ENCODE measurements at regions not wholly inside any gene's neighbourhood (a gene's known extent, or its start where the extent isn't known, plus 50 kb on each side); places are given as distances from the start of the nearest gene placed in this dataset.
"Not testable (repeated sequence)": the region's sequence is repeated elsewhere in the genome, so short reads cannot be mapped to it uniquely, and the experiment has no call there.

- H3K9ac ChIP-seq (ENCODE audit: low read length); H3K4me1 ChIP-seq (ENCODE audit: control insufficient read depth, insufficient read depth, low read length); H3K36me3 ChIP-seq (ENCODE audit: control insufficient read depth, insufficient read depth, low read length); H3K4me3 ChIP-seq (ENCODE audit: low read length); H3K27ac ChIP-seq (ENCODE audit: low read depth, low read length); H3K27me3 ChIP-seq (ENCODE audit: control insufficient read depth, insufficient read depth, low read length): not testable (repeated sequence)
Measured at GRCh38 chr12:126979564-126979963, 1287.4 kb upstream of the TMEM132C start.

- Histone ChIP-seq H3K9ac (ENCODE audit: low read length) (no peak overlapping the region), H3K36me3 (ENCODE audit: control insufficient read depth, insufficient read depth, low read length) (no peaks in the 10 kb centered on the region), H3K27ac (ENCODE audit: low read depth, low read length) (no peak overlapping the region), H3K4me3 (ENCODE audit: low read length) (no peak overlapping the region), H3K4me1 (ENCODE audit: control insufficient read depth, insufficient read depth, low read length) (no peaks in the 10 kb centered on the region), H3K27me3 (ENCODE audit: control insufficient read depth, insufficient read depth, low read length) (no peaks in the 10 kb centered on the region)
Measured at GRCh38 chr12:126982707-126983106, 1284.3 kb upstream of the TMEM132C start.

- not testable (repeated sequence) for H3K36me3 ChIP-seq (ENCODE audit: control insufficient read depth, insufficient read depth, low read length); H3K27me3 ChIP-seq (ENCODE audit: control insufficient read depth, insufficient read depth, low read length); H3K4me1 ChIP-seq (ENCODE audit: control insufficient read depth, insufficient read depth, low read length); H3K4me3 ChIP-seq (ENCODE audit: low read length); H3K9ac ChIP-seq (ENCODE audit: low read length); H3K27ac ChIP-seq (ENCODE audit: low read depth, low read length)
Measured at GRCh38 chr12:126983735-126984134, 1283.2 kb upstream of the TMEM132C start.

- not testable (repeated sequence) for H3K4me1 ChIP-seq (ENCODE audit: control insufficient read depth, insufficient read depth, low read length); H3K36me3 ChIP-seq (ENCODE audit: control insufficient read depth, insufficient read depth, low read length); H3K9ac ChIP-seq (ENCODE audit: low read length); H3K4me3 ChIP-seq (ENCODE audit: low read length); H3K27me3 ChIP-seq (ENCODE audit: control insufficient read depth, insufficient read depth, low read length); H3K27ac ChIP-seq (ENCODE audit: low read depth, low read length)
Measured at GRCh38 chr12:126985663-126986062, 1281.3 kb upstream of the TMEM132C start.

- Histone ChIP-seq H3K27me3 (ENCODE audit: control insufficient read depth, insufficient read depth, low read length) (no peaks in the 10 kb centered on the region), H3K4me1 (ENCODE audit: control insufficient read depth, insufficient read depth, low read length) (no peaks in the 10 kb centered on the region), H3K9ac (ENCODE audit: low read length) (no peak overlapping the region), H3K36me3 (ENCODE audit: control insufficient read depth, insufficient read depth, low read length) (no peaks in the 10 kb centered on the region), H3K27ac (ENCODE audit: low read depth, low read length) (no peak overlapping the region), H3K4me3 (ENCODE audit: low read length) (no peak overlapping the region)
Measured at GRCh38 chr12:126989532-126989931, 1277.4 kb upstream of the TMEM132C start.

- no peaks in the 10 kb centered on the region for H3K36me3 ChIP-seq (ENCODE audit: control insufficient read depth, insufficient read depth, low read length)
- no peaks in the 10 kb centered on the region for H3K27me3 ChIP-seq (ENCODE audit: control insufficient read depth, insufficient read depth, low read length)
Measured at GRCh38 chr12:126993898-126994297, 1273.1 kb upstream of the TMEM132C start.

GRCh38 chr12:126994599-126994998, 1272.4 kb upstream of the TMEM132C start:
- H3K4me3 ChIP-seq (ENCODE audit: low read length): no peak overlapping the region
- no peaks in the 10 kb centered on the region for H3K4me1 ChIP-seq (ENCODE audit: control insufficient read depth, insufficient read depth, low read length)
- H3K9ac ChIP-seq (ENCODE audit: low read length): no peak overlapping the region
- no peaks in the 10 kb centered on the region for H3K36me3 ChIP-seq (ENCODE audit: control insufficient read depth, insufficient read depth, low read length)
- H3K27ac ChIP-seq (ENCODE audit: low read depth, low read length): no peak overlapping the region
- no peaks in the 10 kb centered on the region for H3K27me3 ChIP-seq (ENCODE audit: control insufficient read depth, insufficient read depth, low read length)

More at GRCh38 chr12:126993898-126994297, 1273.1 kb upstream of the TMEM132C start:
- Histone ChIP-seq H3K27ac (ENCODE audit: low read depth, low read length) (no peak overlapping the region), H3K4me1 (ENCODE audit: control insufficient read depth, insufficient read depth, low read length) (no peaks in the 10 kb centered on the region), H3K4me3 (ENCODE audit: low read length) (no peak overlapping the region), H3K9ac (ENCODE audit: low read length) (no peak overlapping the region)

- Histone ChIP-seq H3K27me3 (ENCODE audit: control insufficient read depth, insufficient read depth, low read length) (no peaks in the 10 kb centered on the region), H3K9ac (ENCODE audit: low read length) (no peak overlapping the region)
Measured at GRCh38 chr12:126998031-126998430, 1268.9 kb upstream of the TMEM132C start.

GRCh38 chr12:126998747-126999285, 1268.2 kb upstream of the TMEM132C start:
- Histone ChIP-seq H3K4me1 (ENCODE audit: control insufficient read depth, insufficient read depth, low read length) (no peaks in the 10 kb centered on the region), H3K9ac (ENCODE audit: low read length) (no peak overlapping the region), H3K36me3 (ENCODE audit: control insufficient read depth, insufficient read depth, low read length) (no peaks in the 10 kb centered on the region), H3K27me3 (ENCODE audit: control insufficient read depth, insufficient read depth, low read length) (no peaks in the 10 kb centered on the region), H3K27ac (ENCODE audit: low read depth, low read length) (no peak overlapping the region), H3K4me3 (ENCODE audit: low read length) (no peak overlapping the region)

More at GRCh38 chr12:126998031-126998430, 1268.9 kb upstream of the TMEM132C start:
- H3K27ac ChIP-seq (ENCODE audit: low read depth, low read length): no peak overlapping the region
- H3K36me3 ChIP-seq (ENCODE audit: control insufficient read depth, insufficient read depth, low read length): no peaks in the 10 kb centered on the region
- no peaks in the 10 kb centered on the region for H3K4me1 ChIP-seq (ENCODE audit: control insufficient read depth, insufficient read depth, low read length)
- no peak overlapping the region for H3K4me3 ChIP-seq (ENCODE audit: low read length)

- Histone ChIP-seq H3K27ac (ENCODE audit: low read depth, low read length) (no peak overlapping the region), H3K36me3 (ENCODE audit: control insufficient read depth, insufficient read depth, low read length) (no peaks in the 10 kb centered on the region), H3K4me3 (ENCODE audit: low read length) (no peak overlapping the region), H3K27me3 (ENCODE audit: control insufficient read depth, insufficient read depth, low read length) (no peaks in the 10 kb centered on the region), H3K9ac (ENCODE audit: low read length) (no peak overlapping the region), H3K4me1 (ENCODE audit: control insufficient read depth, insufficient read depth, low read length) (no peaks in the 10 kb centered on the region)
Measured at GRCh38 chr12:126999352-126999751, 1267.6 kb upstream of the TMEM132C start.

GRCh38 chr12:127005406-127005805, 1261.6 kb upstream of the TMEM132C start:
- H3K9ac ChIP-seq (ENCODE audit: low read length): no peak overlapping the region
- no peaks in the 10 kb centered on the region for H3K27me3 ChIP-seq (ENCODE audit: control insufficient read depth, insufficient read depth, low read length)
- H3K4me1 ChIP-seq (ENCODE audit: control insufficient read depth, insufficient read depth, low read length): no peaks in the 10 kb centered on the region
- H3K4me3 ChIP-seq (ENCODE audit: low read length): no peak overlapping the region
- no peak overlapping the region for H3K27ac ChIP-seq (ENCODE audit: low read depth, low read length)
- no peaks in the 10 kb centered on the region for H3K36me3 ChIP-seq (ENCODE audit: control insufficient read depth, insufficient read depth, low read length)

GRCh38 chr12:127006972-127007371, 1260.0 kb upstream of the TMEM132C start:
- no peak overlapping the region for H3K27ac ChIP-seq (ENCODE audit: low read depth, low read length)
- no peak overlapping the region for H3K9ac ChIP-seq (ENCODE audit: low read length)
- no peaks in the 10 kb centered on the region for H3K27me3 ChIP-seq (ENCODE audit: control insufficient read depth, insufficient read depth, low read length)
- no peaks in the 10 kb centered on the region for H3K36me3 ChIP-seq (ENCODE audit: control insufficient read depth, insufficient read depth, low read length)
- H3K4me1 ChIP-seq (ENCODE audit: control insufficient read depth, insufficient read depth, low read length): no peaks in the 10 kb centered on the region
- H3K4me3 ChIP-seq (ENCODE audit: low read length): no peak overlapping the region

GRCh38 chr12:127008755-127009403, 1258.1 kb upstream of the TMEM132C start:
- Histone ChIP-seq H3K36me3 (ENCODE audit: control insufficient read depth, insufficient read depth, low read length) (no peaks in the 10 kb centered on the region), H3K27ac (ENCODE audit: low read depth, low read length) (no peak overlapping the region), H3K9ac (ENCODE audit: low read length) (no peak overlapping the region), H3K4me3 (ENCODE audit: low read length) (no peak overlapping the region), H3K4me1 (ENCODE audit: control insufficient read depth, insufficient read depth, low read length) (no peaks in the 10 kb centered on the region), H3K27me3 (ENCODE audit: control insufficient read depth, insufficient read depth, low read length) (no peaks in the 10 kb centered on the region)

Data from rectal smooth muscle tissue (tissue), 1 donor.